ENCODE measurements at regions not wholly inside any gene's neighbourhood (a gene's known extent, or its start where the extent isn't known, plus 50 kb on each side); places are given as distances from the start of the nearest gene placed in this dataset.
"Not testable (repeated sequence)": the region's sequence is repeated elsewhere in the genome, so short reads cannot be mapped to it uniquely, and the experiment has no call there.

DNA sequence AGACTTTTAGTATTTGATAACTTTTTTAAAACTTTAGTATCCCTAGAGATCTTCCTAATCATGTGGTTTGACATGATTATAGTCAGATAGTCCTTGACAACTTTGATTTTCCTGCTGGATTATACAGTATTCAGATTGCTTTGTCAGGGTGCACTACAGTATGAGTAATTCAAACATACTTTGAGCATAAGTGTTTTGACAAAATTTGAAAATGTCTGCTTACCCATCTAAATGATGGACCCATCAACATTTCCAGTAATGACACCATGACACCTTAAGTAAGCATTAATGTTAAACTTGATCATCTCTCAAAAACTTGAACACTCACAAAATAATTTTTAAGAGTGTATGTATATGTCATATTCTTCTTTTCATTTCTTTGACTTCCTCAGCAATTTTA lies 514.5 kb upstream of the SMIM31 start:
- no peak for DNase-seq

DNA sequence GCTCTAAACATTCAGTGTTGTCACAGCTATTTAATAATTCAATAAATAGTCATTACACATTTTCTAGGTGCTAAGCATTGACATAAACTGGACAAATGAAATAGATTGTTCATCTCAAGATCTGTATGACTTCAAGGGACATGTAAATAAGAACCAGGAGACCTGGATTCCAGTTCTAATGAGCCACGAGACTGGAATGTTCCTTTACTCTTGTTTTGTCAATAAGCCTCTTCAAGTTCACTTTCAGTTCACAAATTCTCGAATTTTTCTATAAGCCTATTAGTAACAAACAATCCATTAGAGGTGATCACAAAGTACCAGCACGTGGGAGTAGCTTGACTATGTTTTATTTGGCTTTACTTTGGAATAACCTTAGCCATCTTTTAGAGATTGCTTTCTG lies 514.0 kb upstream of the SMIM31 start:
- DNase-seq, result no peak

DNA sequence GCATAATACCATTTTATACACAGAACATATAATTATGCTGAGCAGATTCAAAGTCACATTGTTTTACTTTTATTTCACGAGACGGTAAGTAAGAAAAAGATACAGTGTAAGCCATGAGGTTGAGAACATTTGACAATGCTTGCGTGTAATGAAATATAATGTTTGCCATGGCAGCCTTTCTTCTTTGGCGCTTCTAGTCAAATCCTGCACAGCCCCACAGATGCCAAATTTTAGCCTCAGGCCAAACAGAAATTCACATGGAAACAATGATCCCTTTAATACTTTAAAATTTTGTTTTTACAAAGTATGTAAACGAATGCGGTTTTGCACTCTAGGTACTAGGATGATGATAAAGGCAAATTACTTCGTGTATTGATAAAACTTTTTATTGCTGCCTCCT lies 502.7 kb upstream of the SMIM31 start:
- no peak for DNase-seq

DNA sequence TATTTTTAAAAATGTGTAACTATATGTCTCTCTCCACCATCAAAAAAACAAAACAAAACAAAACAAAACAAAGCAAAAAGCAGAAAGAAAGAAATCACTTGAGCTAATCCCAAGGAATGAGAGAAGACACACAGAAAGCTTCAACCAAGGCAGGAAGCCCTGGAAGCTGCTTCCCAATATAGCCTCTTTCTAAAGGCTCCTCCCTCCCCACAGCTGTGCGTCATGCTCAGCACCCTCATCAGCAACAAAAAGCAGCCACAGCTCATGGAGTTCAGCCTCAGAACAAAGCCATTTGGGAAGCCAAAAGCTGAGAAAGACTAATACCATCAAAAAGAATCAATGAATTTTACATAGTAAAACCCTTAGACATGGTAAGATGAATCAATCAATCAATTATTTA lies 501.6 kb upstream of the SMIM31 start:
- DNase-seq, result no peak

DNA sequence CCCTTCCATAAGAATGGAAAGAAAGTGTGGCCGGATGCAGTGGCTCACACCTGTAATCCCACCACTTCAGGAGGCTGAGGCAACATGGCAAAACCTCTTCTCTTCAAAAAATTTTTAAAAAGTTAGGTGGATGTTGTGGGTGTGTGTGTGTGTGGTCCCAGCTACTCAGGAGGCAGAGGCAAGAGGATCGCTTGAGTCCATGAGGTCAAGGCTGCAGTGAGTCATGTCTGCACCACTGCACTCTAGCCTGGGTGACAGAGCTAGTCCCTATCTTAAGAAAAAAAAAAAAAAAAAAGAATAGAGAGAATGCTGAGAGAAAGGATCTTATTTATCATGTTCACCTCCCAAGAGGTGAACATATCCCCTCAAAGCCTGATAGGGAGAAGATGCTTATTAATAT lies 492.1 kb upstream of the SMIM31 start:
- no peak for DNase-seq

DNA sequence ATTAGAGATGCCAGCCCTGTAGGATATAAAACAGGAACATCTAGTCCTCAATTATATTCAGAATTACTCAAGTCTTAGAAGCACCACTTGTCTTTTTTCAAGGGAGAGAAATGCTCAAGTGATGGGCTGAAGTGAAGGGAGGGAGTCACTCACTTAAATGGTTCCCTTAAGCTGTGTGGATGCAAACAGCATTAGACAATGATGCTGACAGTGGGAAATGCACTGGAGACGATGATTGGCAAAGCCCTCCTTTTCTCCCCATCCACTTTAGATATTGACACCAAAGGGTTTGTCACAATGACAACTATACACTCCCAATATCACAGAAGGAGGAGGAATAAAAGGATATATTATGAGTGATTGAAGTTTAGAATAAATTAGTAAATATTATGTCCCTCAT lies 491.4 kb upstream of the SMIM31 start:
- not testable (repeated sequence) for DNase-seq

DNA sequence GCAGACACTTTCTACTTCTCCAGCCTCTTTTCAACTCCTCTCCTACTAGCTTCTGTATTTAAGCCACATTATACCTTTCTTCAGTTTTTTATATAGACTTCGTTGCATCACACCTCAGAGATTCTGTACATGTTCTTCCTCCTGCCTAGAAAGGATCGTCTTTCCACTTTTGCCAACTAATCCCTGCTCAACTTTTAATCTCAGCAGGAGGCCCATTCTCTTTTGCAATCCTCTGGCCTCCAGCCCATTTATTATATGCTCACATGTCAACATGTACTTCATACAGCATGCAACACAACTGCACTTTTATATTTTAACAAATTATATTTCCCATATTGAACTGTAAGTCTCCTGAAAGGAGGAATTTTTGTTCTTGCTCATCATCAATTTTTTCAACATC lies 476.5 kb upstream of the SMIM31 start:
- peak; percentile 63 to 67 for DNase-seq

DNA sequence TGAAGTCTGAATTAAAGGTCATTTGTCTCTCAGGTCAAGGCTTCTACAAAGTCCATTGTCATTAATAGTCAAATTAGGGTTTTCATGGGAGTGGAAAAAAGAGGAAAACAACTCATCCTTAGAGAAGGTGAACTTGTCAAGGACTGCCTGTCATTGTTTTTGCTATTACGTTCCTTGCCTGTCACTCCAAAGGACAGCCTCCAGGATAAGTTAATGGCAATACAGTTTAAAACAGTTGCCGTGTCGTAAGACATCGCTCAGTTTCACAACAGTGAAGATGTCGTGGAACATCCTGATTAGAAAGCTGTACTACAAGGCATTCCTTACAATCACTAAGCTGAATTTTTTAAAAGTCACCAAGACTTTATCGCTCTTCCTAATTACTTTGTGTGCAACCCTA lies 466.8 kb upstream of the SMIM31 start:
- DNase-seq, result no peak

DNA sequence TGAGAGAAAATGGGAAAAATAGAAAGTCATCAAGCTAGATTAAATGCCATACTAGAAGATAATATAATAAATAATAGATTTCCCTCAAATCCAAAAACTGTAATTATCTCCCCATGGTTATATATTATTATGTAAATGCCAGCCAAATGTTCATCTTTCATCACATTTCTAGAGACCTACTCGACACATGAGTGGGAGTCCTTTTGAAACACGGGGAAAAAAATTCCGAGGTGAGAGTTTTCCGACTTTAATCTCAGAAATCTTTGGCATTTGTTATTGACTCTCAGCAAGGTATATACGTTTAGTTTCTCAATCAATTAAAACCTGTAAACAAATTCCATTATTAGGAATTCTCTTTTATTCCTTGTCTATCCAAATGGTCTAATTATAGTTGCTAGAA lies 465.4 kb upstream of the SMIM31 start:
- DNase-seq, result no peak

DNA sequence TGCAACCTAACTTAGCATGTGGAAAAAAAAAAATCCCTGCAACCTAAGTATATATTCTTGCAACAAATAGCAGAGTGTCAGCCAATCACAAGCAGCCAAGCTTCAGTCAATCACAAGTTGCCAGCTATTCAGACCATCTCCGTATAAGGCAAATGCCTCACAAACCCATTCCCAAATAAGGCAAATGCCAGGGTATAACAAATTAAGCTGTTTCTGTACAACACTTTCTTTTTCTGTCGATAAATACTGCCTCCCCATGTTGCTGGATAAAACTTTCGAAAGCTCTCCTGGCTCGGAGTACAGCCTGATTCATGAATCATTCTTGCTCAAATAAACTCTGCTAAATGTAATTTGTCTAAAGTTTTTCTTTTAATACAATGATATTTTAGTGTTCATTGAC lies 460.7 kb upstream of the SMIM31 start:
- DNase-seq, result no peak

DNA sequence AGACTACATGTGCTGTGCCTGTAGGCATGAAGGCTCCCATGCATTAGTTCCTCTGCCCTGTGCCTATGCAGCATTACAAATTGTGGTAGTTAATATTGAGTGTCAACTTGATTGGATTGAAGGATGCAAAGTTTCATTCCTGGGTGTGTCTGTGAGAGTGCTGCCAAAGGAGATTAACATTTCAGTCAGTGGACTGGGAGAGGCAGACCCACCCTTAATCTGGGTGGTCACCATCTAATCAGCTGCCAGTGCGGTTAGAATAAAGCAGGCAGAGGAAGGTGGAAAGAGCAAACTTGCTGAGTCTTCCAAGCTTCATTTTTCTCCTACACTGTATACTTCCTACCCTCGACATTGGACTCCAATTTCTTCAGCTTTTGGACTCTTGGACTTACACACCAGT lies 460.2 kb upstream of the SMIM31 start:
- no peak for DNase-seq

DNA sequence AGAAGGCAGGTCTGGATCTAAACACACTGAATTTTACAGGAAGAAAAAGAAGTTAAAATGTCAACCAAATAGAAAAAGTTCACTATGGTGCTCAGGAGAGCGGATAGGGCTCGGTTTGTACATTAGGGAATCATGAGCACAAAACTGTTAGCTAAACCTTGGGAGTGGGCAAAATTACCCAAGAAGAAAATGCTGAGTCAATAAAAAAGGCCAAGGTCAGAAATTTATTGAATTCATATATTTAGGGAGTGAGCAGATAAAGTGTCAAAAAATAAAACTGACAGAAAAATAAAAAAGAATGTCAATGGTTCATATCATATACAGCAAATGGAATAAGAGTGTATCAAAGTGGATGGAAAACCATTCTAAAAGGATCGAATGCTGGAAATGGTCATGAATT lies 452.5 kb upstream of the SMIM31 start:
- DNase-seq, result no peak

DNA sequence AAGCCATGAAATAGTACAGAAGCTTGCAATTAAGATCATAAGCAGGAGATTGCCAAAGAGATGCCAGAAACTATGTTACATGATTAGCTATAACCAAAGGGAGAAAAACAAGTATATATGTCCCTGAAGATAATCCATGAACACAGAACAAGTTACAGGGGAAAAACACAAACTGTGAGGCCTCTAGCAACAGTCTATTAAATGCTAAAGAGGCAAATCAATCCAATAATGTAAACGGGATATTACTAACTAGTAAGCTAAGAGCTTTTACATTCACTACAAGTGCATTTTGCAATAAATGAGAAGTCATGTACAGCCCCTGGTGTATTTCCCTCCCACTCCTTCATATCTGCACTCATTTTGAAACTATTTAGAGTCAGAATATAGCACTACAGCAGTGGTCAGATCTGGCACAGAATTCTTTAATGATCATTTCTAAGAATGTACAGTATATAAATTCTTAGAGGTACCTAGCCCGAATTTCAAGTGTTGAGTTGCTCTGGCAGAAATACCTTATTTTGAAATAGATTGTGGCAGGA lies 449.8 kb upstream of the SMIM31 start:
- no peak for DNase-seq

DNA sequence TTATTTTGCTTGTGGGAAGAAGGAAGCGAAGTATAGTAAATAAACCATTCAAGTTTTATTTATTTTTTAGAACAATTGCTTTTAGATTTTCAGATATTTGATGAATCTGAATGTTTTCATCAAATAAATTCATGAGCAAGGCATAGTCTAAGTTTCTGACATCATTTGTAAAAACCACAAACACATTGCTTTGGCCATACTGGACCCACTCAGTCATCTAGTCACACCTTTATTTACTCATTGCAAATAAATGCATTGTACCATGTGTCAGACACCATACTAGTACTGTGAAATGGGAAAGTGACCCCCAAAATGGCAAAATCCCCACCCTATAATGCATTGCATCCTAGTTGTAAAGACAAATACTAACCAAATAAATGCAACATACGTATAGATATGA lies 449.1 kb upstream of the SMIM31 start:
- DNase-seq, result no peak

DNA sequence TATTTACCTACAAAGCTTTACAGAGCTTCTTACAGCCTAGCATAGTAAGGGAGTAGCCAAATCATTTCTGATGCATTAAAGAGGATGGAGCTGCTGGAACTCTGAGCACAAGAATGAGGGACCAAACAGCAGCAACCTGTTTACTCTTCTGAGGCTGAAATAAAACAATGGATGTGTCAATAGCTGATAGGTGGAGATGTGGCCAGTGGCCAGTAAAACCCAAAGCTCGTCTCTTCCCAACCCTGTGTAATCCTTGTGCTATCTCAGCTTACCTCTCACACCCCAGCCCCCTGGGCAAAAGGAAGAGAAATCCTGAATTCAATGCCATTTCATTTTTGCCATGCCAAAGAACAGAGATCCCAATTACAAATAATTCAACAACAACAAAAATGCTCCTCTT lies 446.7 kb upstream of the SMIM31 start:
- no peak for DNase-seq

DNA sequence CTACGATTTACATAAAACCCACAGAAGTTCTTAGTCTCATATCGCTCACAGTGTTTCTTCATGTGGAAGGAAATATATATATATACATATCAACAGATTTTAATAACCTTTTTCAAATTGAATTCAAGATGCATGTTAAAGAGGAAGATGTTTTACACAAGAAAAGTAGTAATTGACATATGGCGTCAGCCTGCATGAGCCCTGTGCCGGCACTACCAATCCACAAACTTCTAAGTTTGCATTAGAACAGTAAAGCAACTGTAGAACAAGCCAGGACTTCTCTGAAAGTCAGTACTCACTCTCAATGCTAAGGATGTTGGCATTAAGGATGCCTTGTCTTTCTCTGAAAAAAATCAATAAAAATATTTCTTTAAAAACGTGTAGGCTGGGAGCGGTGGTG lies 441.3 kb upstream of the SMIM31 start:
- no peak for DNase-seq

DNA sequence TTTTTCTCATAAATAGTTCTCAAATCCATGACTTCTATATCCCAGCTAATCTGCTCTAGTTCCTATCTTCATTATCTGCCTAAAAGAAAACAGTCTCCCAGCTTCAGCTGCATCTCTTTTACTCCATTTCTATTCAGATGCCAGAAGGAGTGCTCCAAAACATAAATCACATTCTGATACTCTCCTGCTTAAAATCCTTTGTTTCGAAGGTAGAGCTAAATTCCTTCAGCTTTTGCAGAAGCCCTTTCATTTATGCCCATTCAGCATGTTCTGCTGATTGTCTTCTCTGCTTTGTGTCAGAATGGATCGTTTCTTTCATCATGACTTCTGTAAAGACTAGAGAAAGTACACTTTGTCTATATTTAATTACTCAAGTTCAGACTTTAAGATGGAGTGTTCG lies 440.1 kb upstream of the SMIM31 start:
- DNase-seq, result no peak

DNA sequence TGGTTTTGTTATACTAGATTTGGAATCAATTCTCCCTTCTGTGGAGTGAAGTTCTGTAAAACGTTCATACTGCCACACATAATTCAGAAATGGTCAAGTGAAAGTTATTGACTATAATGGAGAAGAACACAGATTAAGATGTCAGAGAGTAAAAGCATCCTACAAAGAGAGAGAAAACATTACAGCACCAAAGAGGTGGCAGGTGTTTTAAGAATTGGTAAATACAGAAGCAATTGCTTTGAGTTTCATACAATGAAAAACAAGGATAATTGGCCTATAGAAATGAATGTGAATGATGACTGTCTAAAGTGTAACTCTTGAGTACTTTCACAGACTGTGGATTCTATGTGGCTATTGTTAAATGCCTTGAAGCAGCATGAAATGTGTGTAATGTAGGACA lies 435.6 kb upstream of the SMIM31 start:
- no peak for DNase-seq

DNA sequence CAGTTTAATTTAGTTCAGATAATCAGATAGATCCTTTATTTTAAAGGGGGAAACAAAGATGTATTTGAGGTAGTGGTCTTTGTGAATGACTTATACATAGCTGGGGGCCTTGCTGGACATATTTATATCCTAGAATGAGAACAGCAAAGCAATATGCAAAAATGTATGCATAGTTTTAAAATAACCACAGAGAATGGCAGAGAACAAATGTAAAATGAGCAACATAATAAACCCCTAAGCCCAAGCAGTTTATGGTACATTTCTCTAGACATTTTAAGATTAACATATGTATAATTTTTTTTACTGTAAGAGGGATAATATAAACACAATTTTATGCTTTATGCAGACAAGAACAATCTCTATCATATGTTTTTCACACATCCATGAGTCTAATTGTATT lies 434.2 kb upstream of the SMIM31 start:
- DNase-seq, result no peak

DNA sequence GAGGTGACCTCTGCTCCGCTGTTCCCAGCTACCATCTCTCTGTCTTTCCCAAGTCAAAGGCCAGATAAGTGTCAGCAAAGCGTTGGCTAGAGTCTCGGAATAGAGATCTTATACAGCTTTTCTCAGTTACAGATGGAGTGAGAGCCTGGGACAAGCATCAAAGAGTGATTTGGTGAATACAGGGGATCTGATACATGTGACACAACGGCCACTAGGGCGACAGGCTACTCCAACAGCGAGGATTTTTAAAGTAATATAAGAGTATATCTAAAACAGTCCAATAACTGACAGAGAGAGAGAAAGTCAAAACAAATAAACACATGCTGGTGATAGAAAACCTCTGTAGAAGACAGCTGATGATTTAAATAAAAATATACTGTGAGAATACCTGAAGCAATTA lies 433.1 kb upstream of the SMIM31 start:
- DNase-seq, result no peak

DNA sequence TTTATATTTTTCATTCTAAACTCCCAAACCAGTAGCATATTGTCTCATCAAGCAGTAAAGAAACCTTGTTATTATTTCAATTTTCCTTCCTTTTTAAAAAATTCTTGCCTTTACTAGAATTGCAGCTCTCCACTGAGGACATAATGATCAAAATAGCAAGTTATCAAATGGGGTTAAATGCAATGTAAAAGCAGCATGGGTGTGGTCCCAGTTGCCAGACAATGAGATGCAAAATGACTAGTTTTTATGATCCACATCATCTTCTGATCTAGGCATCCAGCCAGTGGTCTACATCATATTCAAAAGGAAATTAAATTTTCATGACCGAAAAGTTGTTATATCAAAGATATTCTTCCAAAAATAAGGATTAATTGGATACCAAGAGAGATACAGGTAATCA lies 427.9 kb upstream of the SMIM31 start:
- DNase-seq, result no peak

DNA sequence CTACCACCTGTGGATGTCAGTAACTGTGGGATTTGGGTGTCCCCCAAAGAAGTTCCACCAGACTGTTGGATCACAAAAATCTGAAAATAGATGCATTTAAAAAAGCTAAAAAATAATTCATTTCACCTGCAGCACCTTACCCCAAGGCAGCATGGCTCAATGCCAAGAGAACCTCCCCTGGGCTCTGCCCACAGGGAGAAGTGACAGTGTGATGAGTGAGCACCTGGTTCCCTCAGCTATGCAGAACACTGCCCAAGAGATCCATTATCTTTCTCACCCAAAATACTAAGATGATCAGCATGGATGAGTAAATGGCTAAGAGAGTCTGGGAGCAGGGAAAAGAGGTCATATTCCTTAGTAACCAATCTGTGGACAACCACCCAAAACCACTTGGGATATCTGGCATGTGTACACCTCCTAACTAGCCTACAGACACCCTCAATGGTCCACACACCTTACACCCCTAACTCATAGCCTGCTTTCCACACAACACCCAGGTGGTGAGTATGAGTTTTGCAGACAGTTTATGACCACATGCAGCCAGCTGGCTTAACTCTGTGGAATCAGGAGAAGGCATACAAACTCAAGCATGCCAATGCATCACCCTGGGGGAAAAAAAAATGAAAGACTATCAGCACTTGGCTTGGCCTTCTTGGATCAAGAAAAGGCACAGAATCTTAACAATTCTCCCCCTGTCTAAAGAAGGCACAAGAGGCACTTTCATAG lies 416.5 kb upstream of the SMIM31 start:
- DNase-seq, result no peak

DNA sequence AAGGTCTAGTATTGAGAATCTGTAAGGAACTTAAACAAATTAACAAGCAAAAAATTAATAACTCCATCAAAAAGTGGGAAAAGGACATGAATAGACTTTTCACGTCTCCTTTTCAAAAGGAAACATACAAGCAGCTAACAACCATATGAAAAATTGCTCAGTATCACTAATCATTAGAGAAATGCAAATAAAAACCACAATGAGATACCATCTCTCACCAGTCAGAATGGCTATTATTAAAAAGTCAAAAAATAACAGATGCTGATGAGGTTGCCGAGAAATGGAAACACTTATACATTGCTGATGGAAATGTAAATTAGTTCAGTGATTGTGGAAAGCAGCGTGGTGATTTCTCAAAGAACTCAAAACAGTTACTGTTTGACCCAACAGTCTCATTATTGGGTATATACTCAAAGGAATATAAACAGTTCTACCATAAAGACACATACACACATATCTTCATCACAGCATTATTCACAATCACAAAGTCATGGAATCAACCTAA lies 410.4 kb upstream of the SMIM31 start:
- DNase-seq, result no peak

DNA sequence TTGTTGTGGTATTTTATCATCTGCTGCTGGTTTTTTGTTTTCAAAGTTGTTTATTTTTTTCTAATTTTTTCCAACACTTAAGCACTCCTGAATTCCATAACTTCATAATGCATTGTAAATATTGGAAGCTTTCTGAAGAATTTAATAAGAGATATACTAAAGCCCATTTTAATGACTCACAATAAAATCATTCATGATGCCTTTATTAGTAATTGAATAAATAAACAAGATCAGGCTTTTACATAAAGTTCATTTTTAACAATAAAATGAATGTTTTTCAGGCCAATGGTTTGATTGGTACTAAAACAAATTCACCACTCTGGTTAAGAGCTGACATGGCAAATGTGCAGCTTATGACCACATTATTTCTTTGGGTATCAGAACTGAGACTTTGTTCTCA lies 408.2 kb upstream of the SMIM31 start:
- no peak for DNase-seq

DNA sequence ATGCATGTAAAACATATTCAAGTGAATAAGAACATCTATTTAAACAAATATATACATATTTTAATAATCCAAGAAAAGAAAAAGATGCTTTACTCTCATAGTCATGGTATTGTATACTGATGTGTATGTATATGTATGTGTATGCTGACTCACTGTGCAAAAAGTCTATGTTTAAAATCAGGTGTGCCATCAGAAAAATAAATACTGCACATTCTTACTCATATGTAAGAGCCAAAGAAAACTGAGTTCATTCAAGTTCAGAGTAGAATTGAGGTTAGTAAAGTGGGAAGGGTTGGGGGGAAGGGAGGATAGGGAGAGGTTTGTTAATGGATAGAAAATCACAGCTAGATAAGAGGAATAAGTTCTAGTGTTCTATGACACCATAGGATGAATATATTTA lies 403.9 kb upstream of the SMIM31 start:
- DNase-seq, result no peak

Measured in NCI-H524 (cell line).